ENCODE measurements at regions not wholly inside any gene's neighbourhood (a gene's known extent, or its start where the extent isn't known, plus 50 kb on each side); places are given as distances from the start of the nearest gene placed in this dataset.
A peak's percentile ranks its signal among the peaks of the same experiment; 100 is the strongest.

DNA sequence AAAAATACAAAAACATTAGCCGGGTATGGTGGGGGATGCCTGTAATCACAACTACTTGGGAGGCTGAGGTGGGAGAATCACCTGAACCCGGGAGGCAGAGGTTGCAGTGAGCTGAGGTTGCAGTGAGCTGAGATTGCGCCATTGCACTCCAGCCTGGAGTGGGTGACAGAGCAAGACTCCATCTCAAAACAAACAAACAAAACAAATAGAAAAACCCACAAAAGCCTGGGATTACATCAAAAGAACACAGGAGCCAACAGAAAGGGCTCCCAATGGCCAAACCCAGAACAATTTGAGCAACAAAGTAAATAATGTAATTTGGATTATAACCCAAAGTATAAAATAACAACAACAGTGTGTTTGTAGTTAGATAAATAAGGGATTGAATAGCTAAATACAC, 159.8 kb downstream of the UXS1 start:
- ChIA-PET CTCF (no interaction called here), POLR2A (no interaction called here)
- Histone ChIP-seq H3K9me3 (ENCODE audit: control insufficient read depth, insufficient read depth, low read length) (no peaks in the 10 kb centered on the region), H3K27me3 (ENCODE audit: control insufficient read depth, insufficient read depth, low read length) (peaks cover 4% of the 10 kb centered on the region), H3K4me3 (ENCODE audit: low read depth, low read length) (no peak overlapping the region), H3K27ac (ENCODE audit: low read depth, low read length) (no peak overlapping the region)
- TF ChIP-seq, protein P1, sequence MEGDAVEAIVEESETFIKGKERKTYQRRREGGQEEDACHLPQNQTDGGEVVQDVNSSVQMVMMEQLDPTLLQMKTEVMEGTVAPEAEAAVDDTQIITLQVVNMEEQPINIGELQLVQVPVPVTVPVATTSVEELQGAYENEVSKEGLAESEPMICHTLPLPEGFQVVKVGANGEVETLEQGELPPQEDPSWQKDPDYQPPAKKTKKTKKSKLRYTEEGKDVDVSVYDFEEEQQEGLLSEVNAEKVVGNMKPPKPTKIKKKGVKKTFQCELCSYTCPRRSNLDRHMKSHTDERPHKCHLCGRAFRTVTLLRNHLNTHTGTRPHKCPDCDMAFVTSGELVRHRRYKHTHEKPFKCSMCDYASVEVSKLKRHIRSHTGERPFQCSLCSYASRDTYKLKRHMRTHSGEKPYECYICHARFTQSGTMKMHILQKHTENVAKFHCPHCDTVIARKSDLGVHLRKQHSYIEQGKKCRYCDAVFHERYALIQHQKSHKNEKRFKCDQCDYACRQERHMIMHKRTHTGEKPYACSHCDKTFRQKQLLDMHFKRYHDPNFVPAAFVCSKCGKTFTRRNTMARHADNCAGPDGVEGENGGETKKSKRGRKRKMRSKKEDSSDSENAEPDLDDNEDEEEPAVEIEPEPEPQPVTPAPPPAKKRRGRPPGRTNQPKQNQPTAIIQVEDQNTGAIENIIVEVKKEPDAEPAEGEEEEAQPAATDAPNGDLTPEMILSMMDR (IDR thresholded peaks at IDR 0.05; ENCODE audit: low read depth, low read length), result no peak
- DNase-seq (ENCODE audit: low read depth, low spot score), result no peak

GRCh38 chr2:106032676-106033075, 161.4 kb downstream of the UXS1 start:
- DNase-seq (ENCODE audit: low read depth, low spot score), result no peak
- ChIA-PET POLR2A (no interaction called here), CTCF (no interaction called here)
- H3K27ac ChIP-seq (ENCODE audit: low read depth, low read length), result no peak overlapping the region
- TF ChIP-seq, protein P1 (IDR thresholded peaks at IDR 0.05; ENCODE audit: low read depth, low read length), result no peak
- no peaks in the 10 kb centered on the region for H3K9me3 ChIP-seq (ENCODE audit: control insufficient read depth, insufficient read depth, low read length)
- no peak overlapping the region for H3K4me3 ChIP-seq (ENCODE audit: low read depth, low read length)
- peaks cover 4% of the 10 kb centered on the region for H3K27me3 ChIP-seq (ENCODE audit: control insufficient read depth, insufficient read depth, low read length)

DNA sequence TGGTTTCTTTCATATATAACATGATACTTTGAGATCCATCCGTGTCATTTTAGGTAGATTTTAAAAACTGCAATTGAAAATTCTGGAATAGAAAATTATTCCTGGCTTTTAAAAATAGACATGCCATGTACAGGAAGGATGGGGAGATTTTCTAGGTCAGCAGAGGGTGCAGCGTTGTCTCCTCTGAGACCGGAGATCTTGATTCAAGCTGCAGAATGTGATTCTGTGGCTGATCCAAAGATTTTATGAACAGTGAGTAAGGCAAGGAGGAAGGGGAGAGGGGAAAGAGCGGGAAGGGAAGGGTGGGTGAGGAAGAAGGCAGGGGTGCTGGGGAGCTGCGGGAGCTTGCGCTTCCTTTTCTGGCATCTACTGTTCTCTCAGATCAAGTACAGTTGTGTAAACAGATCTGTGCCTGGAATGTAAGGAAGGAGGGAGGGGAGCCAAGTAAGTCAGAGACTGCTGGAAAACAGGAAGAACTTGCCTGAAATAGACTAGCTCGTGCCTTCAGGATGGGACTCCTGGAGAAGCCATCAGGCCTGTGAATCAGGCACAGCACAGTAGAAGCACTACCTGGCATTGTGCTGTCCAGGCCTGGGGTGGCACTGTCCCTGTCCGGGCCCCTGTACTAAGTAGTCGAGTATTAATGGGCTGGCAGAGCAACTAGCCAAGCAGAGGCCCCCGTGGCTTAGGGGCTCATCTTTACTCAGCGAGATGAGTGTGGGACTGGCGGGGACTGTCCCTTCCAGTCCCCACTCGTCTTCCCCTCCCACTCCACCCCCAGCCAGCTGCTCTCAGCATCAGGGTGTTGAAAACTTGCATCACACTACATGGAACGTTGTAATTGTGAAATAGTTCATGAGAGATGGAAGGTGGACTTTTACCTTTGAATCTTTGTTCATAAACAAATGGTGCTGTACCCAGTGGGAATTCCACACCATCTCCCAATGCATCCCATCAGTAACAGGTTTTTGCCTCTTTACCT, 163.5 kb downstream of the UXS1 start:
- TF ChIP-seq, protein P1 (IDR thresholded peaks at IDR 0.05; ENCODE audit: low read depth, low read length), result no peak

DNA sequence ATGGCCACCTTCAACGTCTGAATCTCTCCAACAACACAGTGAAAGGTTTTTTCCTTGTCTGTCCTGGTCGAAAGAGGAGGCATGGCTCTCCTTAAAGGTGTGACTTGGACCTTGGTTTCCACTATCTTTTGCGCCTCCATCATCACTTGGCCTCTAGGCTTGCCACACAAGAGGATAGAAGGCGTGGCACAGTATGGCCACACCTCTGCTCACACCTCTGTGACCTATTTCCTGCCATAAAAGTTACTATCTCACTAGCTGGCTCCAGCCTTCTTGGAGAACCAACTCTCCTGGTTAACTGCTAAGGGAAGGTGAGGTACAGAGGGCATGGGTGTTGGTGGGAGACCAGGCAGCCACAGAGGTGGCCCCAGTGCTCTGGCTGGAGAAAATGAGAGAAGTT, 165.9 kb downstream of the UXS1 start:
- Histone ChIP-seq H3K9me3 (ENCODE audit: control insufficient read depth, insufficient read depth, low read length) (no peaks in the 10 kb centered on the region), H3K4me3 (ENCODE audit: low read depth, low read length) (no peak overlapping the region), H3K27ac (ENCODE audit: low read depth, low read length) (no peak overlapping the region), H3K27me3 (ENCODE audit: control insufficient read depth, insufficient read depth, low read length) (peaks cover 3% of the 10 kb centered on the region)
- no peak for DNase-seq (ENCODE audit: low read depth, low spot score)
- ChIA-PET CTCF (no interaction called here), POLR2A (no interaction called here)
- TF ChIP-seq, protein P1 (IDR thresholded peaks at IDR 0.05; ENCODE audit: low read depth, low read length), result no peak

More for the DNA sequence above, 163.5 kb downstream of the UXS1 start:
- H3K27me3 ChIP-seq (ENCODE audit: control insufficient read depth, insufficient read depth, low read length), result peaks cover 3% of the 10 kb centered on the region
- CTCF ChIA-PET, result interaction anchor here (0.7 kb wide), 1 partner anchor 67 kb away, joined by 4 read pairs; no protein-coding TSS in a partner anchor
- POLR2A ChIA-PET, result interaction anchor here (0.7 kb wide), 1 partner anchor 12 kb away, joined by 3 read pairs; no protein-coding TSS in a partner anchor
- no peaks in the 10 kb centered on the region for H3K9me3 ChIP-seq (ENCODE audit: control insufficient read depth, insufficient read depth, low read length)
- H3K4me3 ChIP-seq (ENCODE audit: low read depth, low read length), result peak overlapping the region; percentile 12; the same call in 1 of the 2 replicates
- DNase-seq (ENCODE audit: low read depth, low spot score), result peak; percentile 54
- peak overlapping the region; percentile 68 for H3K27ac ChIP-seq (ENCODE audit: low read depth, low read length)

Measured in AG04450 (cell line).